HepG2 (cell line): ENCODE measurements at regions not wholly inside any gene's neighbourhood (a gene's known extent, or its start where the extent isn't known, plus 50 kb on each side); places are given as distances from the start of the nearest gene placed in this dataset.

Experiments
- CREM ChIP-seq, 2 experiments: sonication (generic) in 1 of 2; formaldehyde crosslinking in 1 of 2; IDR thresholded peaks; 2 replicates each; pipeline versions ENCODE4 v1.4.0 to v1.6.1; 2016 to 2020; ENCODE audit warnings: antibody characterized with exemption in 1 of 2, mild to moderate bottlenecking in 1 of 2, missing genetic modification reagents in 1 of 2
- DMTF1 ChIP-seq: sonication (generic); formaldehyde crosslinking; IDR thresholded peaks from 2 replicates; pipeline ENCODE4 v1.4.0; 2020; ENCODE audit warnings: mild to moderate bottlenecking, missing genetic modification reagents
- HMGXB3 ChIP-seq: sonication (generic); formaldehyde crosslinking; IDR thresholded peaks from 2 replicates; pipeline ENCODE4 v1.4.0; 2020; ENCODE audit warnings: missing genetic modification reagents, borderline replicate concordance
- ISL2 ChIP-seq: sonication (generic); formaldehyde crosslinking; IDR thresholded peaks from 2 replicates; pipeline ENCODE4 v1.5.0; 2020; ENCODE audit warnings: missing genetic modification reagents
- JUND ChIP-seq: sonication (generic); formaldehyde crosslinking; IDR thresholded peaks from 2 replicates; pipeline ENCODE4 v1.8.0; 2022; ENCODE audit warnings: mild to moderate bottlenecking, missing genetic modification reagents
- MLXIP ChIP-seq: sonication (generic); formaldehyde crosslinking; IDR thresholded peaks from 2 replicates; pipeline ENCODE4 v1.9.0; 2021; ENCODE audit warnings: missing genetic modification reagents, borderline replicate concordance
- SP4 ChIP-seq: sonication (generic); formaldehyde crosslinking; IDR thresholded peaks from 2 replicates; pipeline ENCODE4 v1.8.1; 2023; ENCODE audit warnings: mild to moderate bottlenecking, missing genetic modification reagents
- THAP7 ChIP-seq: sonication (generic); formaldehyde crosslinking; IDR thresholded peaks from 2 replicates; pipeline ENCODE4 v1.8.1; 2023; ENCODE audit warnings: mild to moderate bottlenecking, missing genetic modification reagents
- THAP8 ChIP-seq: sonication (generic); formaldehyde crosslinking; IDR thresholded peaks from 2 replicates; pipeline ENCODE4 v1.5.1; 2020; ENCODE audit warnings: missing genetic modification reagents, mild to moderate bottlenecking, borderline replicate concordance
- YEATS2 ChIP-seq: sonication (generic); formaldehyde crosslinking; IDR thresholded peaks from 2 replicates; pipeline ENCODE4 v1.4.0; 2020; ENCODE audit warnings: missing genetic modification reagents, borderline replicate concordance
- ZFP36L2 ChIP-seq: sonication (generic); formaldehyde crosslinking; IDR thresholded peaks from 2 replicates; pipeline ENCODE4 v1.4.0; 2020; ENCODE audit warnings: missing genetic modification reagents
- ZFP90 ChIP-seq: sonication (generic); formaldehyde crosslinking; IDR thresholded peaks from 2 replicates; pipeline ENCODE4 v1.8.0; 2022; ENCODE audit warnings: missing genetic modification reagents, mild to moderate bottlenecking, inconsistent platforms, borderline replicate concordance
- ZIK1 ChIP-seq: sonication (generic); formaldehyde crosslinking; IDR thresholded peaks from 2 replicates; pipeline ENCODE4 v1.5.0; 2020; ENCODE audit warnings: mild to moderate bottlenecking, low read depth, missing genetic modification reagents, borderline replicate concordance
- ZNF343 ChIP-seq: sonication (generic); formaldehyde crosslinking; IDR thresholded peaks from 2 replicates; pipeline ENCODE4 v1.4.0; 2020; ENCODE audit warnings: mild to moderate bottlenecking, missing genetic modification reagents

- TF ChIP-seq HMGXB3, result no peak
- no peak for TF ChIP-seq THAP8
- no peak for TF ChIP-seq ZIK1 (CRISPR knock-in tag)
- no peak for TF ChIP-seq DMTF1
- TF ChIP-seq MLXIP (CRISPR knock-in tag), result no peak
- no peak for TF ChIP-seq ZNF343 (CRISPR knock-in tag)
- TF ChIP-seq ZFP36L2 (CRISPR knock-in tag), result no peak
- no peak for TF ChIP-seq THAP7 (CRISPR knock-in tag)
- no peak for TF ChIP-seq SP4 (CRISPR knock-in tag)
- no peak for TF ChIP-seq JUND (CRISPR knock-in tag)
- no peak for TF ChIP-seq CREM (IDR thresholded peaks at IDR 0.05)
- TF ChIP-seq CREM (CRISPR knock-in tag; IDR thresholded peaks at IDR 0.05), result no peak
- TF ChIP-seq ZFP90 (CRISPR knock-in tag), result no peak
- TF ChIP-seq YEATS2 (CRISPR knock-in tag), result no peak
- TF ChIP-seq ISL2 (CRISPR knock-in tag), result no peak
- TF ChIP-seq, all 625 proteins: peak for 0
Observed at GRCh38 chr21:31399591-31399990, 55.5 kb upstream of the TIAM1 start (continued).
